GM23338 (cell line): ENCODE measurements at regions not wholly inside any gene's neighbourhood (a gene's known extent, or its start where the extent isn't known, plus 50 kb on each side); places are given as distances from the start of the nearest gene placed in this dataset. TPM values are rescaled to one million over a fixed set of nuclear protein-coding genes. Genes with fewer than 3 reads are reported as not detected.

Source experiments
- microRNA counts: library from miRNA; unstranded; fragments of <30 nt; microRNA quantifications from one replicate; lab custom pipeline; 2017
- small RNA-seq: library from RNA; depleted of rRNA; stranded (forward); fragments of <200 nt; gene quantifications from one replicate; pipeline ENCODE3, GENCODE V24; 2014; ENCODE audit warnings: low replicate concordance

MicroRNAs in the stretch of these regions (microRNA counts, 767-probe panel; counts per million panel counts)
- not detected for microRNA hsa-miR-4458 (lab: Ali Mortazavi, UCI)

Small RNA genes in the stretch of these regions (small RNA-seq; reads per million reads assigned to genes)
- gene AC091895.1 (not detected), gene AC091912.1 (not detected), gene AC091912.2 (not detected), gene AC091932.2 (not detected), gene AC091932.4 (not detected), gene AC091953.1 (not detected), gene AC091953.2 (not detected), gene AC091953.3 (not detected), gene AC091953.5 (not detected), gene AC091965.3 (not detected), gene RNU1-76P (not detected)
